Fibroblast of skin of abdomen (primary cell): ENCODE measurements at regions not wholly inside any gene's neighbourhood (a gene's known extent, or its start where the extent isn't known, plus 50 kb on each side); places are given as distances from the start of the nearest gene placed in this dataset.
A peak's percentile ranks its signal among the peaks of the same experiment; 100 is the strongest.

Experiments
- DNase-seq: peaks from one replicate; pipeline ENCODE4 v3.0.0-alpha.2; 2013

- no peak for DNase-seq
Observed at GRCh38 chr11:127268932-127269331, 268.4 kb upstream of the KIRREL3 start.

GRCh38 chr11:127268521-127268920, 268.0 kb upstream of the KIRREL3 start:
- DNase-seq: no peak

GRCh38 chr11:127259102-127259501, 258.5 kb upstream of the KIRREL3 start:
- DNase-seq: no peak

DNA sequence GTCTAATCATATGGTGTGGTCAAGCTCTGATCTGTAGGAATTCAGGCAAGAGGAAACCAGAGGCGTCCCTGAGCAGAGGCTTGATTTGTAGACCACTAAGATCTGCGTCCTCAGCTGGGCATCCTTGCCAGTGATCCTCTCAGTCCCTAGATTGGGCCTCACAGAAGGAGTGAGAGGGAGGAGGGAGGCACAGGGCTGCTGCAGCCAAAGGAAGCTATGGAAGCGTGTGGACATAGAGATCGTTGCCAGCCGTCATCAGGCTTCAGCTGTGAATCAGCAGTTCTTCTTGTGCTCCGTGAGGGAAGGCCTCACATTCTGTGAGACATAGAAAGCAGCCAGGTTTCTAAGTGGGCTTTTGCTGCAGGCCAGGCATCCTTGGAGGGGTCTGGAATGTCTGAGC, 254.6 kb upstream of the KIRREL3 start:
- DNase-seq: peak; percentile 0

DNA sequence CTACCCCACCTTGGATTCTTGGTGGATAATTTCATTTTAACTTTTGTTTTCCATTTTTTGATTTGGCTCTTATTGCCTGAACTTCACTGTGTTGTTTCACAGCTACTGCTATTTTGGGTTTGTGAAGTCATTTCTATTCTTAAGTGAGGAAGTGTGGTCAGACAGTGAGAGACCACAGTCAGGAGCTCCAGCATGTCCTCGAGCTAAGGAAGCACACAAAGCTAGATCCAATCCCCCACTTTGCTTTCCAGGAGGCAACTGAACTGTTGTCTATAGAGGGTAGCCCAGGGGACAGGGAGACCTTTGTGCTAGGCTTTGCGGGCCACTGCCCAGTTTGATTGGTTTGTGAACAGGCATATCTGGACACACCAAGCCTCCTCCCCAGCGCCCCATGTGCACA, 251.8 kb upstream of the KIRREL3 start:
- DNase-seq: no peak

DNA sequence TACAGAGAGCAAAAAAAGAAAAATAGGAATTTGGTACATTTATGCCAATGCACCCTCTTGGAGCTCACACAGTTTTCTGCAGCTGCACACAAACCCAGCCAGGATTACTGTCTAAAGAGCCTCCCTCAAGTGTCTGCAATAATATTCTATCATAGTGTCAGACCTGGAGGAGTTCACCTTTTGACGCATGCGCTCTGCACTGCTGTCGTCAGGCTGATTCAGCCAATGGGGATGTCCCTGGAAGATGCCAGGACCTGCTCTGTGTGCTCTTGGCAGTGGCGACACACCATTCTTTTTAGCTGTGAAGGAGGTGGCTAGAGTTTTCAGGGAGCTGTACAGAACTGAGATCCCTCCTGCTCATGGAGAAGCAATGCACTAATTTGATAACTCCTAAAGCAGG, 249.0 kb upstream of the KIRREL3 start:
- DNase-seq: no peak

DNA sequence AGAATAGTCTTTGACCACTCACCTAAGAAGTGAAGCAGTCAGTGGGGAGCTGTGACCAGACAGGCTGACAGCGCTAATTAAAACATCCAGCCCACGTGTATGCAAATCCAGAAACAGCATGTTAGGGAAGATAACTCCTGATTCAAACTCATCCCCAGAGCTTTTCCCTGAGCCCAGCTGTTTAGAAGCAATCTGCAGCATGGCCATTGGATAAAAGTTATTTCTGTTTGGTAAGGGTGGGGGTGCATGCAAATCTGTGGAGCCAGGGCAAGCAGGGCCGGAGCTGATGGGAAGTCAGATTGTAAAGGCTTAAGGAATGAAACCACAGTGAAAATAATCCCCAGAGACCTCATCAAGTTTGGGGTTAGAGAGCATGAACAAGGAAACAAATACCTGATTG, 247.9 kb upstream of the KIRREL3 start:
- DNase-seq: no peak

DNA sequence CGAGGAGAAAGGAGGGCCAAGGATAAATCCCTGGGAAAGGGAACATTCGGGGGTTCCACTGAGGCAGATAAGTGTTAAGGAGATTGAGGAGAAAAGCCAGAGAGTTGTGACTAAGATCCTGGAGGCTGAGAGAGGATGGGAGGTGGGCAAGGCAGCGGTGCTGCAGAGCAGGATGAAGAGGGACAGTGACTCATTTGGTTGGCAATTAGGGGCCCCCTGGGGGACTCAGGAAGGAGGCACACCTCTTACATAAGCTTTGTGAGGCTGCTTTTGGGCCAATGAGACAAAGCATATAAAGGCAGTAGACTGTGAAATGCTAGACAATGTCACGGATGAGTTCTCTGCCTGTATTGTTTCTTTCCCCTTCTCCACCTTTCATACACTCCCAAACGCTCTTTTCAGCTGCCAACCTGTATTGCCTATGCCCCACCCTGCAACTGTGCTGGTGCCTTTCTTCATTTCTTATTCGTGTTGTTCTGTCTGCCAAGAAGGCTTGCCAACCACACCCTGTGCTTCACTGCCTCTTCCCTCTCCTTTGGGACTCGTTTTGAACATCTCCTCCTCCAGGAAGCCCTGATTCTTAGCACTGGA, 246.8 kb upstream of the KIRREL3 start:
- no peak for DNase-seq

DNA sequence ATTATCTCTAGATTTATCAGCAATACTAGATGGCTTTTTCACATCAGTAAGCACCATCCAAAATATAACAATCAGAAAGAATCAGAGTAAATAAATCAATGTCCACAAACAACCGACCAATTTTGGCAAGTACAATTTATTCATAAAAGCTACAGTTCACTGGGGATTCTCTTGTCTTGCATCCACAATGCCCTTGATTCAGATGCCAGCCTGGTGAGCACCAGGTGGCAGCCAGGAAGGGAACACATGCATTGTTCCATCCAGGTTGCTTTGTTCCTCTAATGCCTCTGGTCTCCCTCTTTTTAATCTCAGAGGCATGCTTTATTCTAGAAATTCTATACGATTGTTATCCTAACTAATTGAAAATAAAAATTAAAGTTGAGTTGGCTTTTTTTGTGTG, 242.1 kb upstream of the KIRREL3 start:
- no peak for DNase-seq

DNA sequence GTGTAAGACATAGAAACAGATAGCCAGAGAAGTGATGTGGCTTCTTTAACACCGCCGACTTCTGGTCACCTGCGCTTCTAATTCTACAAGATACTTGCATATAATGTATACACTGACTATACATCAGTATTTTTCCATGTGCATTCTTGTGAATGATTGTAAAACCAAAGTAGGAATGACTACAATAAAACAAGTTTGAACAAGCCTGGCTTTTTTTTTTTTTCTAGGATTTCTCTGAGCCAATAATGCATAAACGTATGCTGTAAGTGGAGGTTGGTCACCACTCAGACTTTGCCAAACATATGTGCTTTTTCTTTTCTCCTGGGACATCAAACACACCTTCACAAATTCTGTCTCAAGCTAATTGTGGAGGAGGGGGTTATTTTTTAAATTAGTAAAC, 237.8 kb upstream of the KIRREL3 start:
- no peak for DNase-seq

GRCh38 chr11:127236776-127237175, 236.2 kb upstream of the KIRREL3 start:
- DNase-seq: no peak

DNA sequence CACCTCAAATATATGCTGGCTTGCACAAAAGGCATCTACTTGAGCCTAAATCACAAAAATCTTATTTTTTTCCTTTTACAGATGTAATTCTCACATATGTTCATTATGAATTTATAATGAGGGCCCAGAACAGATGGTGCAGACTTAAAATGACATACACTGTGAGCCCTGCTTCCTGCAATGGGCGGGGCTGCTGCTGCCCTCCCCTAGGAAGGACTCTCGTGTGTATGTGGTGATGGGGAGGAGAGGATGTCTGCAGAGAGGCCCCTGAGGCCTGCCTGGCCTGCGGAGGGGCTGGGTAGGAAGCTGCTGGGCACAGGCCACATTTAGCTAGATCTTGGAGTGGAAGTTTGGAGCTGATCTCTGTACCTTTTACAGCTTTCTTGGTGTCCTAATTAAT, 233.4 kb upstream of the KIRREL3 start:
- DNase-seq: no peak

DNA sequence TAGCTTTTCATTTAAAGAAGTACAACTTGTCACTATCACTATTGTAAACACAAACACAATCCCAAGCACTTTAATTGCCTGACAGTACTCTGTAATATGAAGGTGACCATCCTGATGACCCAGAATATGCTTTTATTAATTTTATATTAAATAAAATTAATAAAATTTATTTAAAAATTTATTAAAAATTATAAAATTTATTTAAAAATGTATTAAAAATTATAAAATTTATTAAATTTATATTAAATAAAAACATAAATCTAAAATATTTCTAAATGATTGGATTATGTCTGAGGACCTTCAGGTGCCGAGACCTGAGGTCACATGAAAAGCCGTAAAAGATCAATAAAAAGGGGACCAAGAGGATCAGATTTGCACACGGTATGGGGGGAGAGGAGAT, 229.8 kb upstream of the KIRREL3 start:
- DNase-seq: no peak

DNA sequence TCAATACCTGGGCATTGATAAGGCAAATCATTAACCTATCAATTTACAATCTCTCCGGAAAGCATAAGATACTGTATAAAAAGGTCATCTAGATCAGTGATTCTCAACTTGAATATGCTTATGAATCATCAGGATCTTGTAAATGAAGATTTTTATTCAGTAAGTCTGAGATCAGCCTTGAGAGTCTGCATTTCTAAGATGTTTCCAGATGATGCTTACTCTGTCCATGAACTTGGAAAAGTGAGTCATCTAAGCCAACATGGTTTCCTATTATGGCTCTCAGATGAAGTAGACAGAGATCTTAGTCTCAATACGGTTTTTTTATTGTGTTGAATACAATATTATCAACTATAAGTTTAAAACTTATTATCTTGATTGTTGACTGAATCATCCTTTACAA, 226.4 kb upstream of the KIRREL3 start:
- DNase-seq: peak; percentile 30

- DNase-seq: no peak
Observed at GRCh38 chr11:127226380-127226779, 225.8 kb upstream of the KIRREL3 start.

DNA sequence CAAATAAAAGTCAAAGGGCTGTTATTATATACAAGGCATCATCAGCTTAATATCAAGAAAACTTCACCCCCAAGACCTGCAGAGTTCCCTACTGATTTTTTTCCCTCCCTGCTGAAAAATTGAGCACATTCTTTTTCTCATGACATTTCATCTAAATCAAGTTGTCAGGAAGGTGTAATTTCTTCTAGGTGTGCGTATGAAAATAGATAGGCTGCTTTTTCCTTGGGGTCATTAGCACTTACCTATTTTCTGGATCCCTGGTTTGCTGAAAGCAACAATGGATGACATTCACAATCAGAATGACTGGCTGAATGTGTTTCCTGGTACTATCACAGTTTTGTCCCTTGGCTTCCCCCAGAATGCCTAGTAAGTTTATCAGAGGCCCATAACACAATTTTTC, 225.0 kb upstream of the KIRREL3 start:
- DNase-seq: no peak

GRCh38 chr11:127224276-127224675, 223.7 kb upstream of the KIRREL3 start:
- DNase-seq: no peak

- DNase-seq: no peak
Observed at GRCh38 chr11:127223633-127224032, 223.1 kb upstream of the KIRREL3 start.

DNA sequence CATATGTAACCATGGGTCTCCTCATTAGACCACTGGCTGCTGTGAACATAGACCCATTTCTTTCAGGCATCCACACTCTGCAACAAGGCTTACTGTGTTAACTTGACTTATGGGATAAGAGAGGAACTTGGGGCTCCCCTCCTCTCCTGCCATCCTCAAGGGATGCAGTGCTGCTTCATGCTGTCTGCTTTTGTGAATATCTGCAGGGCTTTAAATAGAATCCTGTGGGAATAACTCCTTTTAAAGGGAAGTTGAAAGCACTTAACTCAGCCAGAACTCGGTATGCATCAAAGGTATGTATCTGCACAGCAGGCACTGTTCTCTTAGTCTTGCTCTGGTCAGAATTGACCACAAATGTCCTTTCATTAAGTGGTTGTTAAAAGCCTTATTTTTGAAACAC, 222.5 kb upstream of the KIRREL3 start:
- no peak for DNase-seq

- no peak for DNase-seq
Observed at GRCh38 chr11:127219704-127220103, 219.1 kb upstream of the KIRREL3 start.

GRCh38 chr11:127218275-127218608, 217.7 kb upstream of the KIRREL3 start:
- DNase-seq: peak; percentile 6

- no peak for DNase-seq
Observed at GRCh38 chr11:127217452-127218274, 217.1 kb upstream of the KIRREL3 start.

DNA sequence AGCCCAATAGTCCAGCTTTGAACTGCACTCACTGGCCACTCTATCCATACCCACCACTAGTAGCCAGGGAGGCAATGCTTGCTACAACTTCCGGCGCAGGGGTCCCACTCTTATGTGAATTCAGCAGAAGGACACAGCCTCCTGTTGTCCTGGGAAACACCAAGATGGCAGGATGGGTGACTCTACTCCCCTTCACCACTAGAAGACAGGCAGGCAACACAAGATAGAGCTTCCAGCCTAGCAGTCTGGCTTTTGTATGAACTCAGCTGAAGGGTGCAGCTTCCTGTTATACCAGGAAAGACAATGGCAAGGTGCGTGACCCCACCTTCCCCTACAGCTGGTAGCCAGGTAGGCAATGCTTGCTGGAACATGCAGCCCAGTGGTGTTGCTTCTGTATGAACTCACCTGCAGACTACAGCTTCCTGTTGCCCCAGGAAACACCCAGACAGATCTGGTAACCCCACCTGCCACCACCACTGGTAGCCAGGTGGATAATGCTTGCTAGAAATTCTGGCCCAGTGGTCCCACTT, 205.2 kb upstream of the KIRREL3 start:
- DNase-seq: no peak

DNA sequence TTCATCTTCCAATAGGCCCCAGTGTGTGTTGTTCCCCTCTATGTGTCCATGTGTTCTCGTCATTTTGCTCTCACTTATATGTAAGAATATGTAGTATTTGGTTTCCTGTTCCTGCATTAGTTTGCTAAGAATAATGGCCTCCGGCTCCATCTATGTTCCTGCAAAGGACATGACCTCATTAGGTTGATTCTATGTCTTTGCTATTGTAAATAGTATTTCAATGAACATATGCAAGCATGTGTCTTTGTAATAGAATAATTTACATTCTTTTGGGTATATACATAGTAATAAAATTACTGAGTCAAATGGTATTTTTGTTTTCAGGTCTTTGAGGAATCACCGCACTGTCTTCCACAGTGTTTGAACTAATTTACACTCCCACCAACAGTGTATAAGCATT, 202.9 kb upstream of the KIRREL3 start:
- no peak for DNase-seq
